Coronary artery (tissue), 2 donors: ENCODE measurements at regions not wholly inside any gene's neighbourhood (a gene's known extent, or its start where the extent isn't known, plus 50 kb on each side); places are given as distances from the start of the nearest gene placed in this dataset.

ENCODE experiments used
- DNase-seq: peaks from one replicate; pipeline ENCODE4 v3.0.0-alpha.2; 2017; ENCODE audit warnings: low spot score
- H3K27ac ChIP-seq, 2 donors: fragments of 200-600 bp; sonication (generic); one replicate each; pipeline ENCODE4 v1.5.1; 2016 to 2019
- H3K4me3 ChIP-seq: fragments of 200-600 bp; sonication (generic); 2 replicates; pipeline ENCODE4 v1.5.1; 2016; ENCODE audit warnings: mild to moderate bottlenecking, moderate library complexity
- TF ChIP-seq, protein P1 (sequence below): fragments of 200-600 bp; sonication (generic); IDR thresholded peaks from one replicate; pipeline ENCODE4 v1.5.1; 2019; ENCODE audit warnings: antibody characterized with exemption

DNA sequence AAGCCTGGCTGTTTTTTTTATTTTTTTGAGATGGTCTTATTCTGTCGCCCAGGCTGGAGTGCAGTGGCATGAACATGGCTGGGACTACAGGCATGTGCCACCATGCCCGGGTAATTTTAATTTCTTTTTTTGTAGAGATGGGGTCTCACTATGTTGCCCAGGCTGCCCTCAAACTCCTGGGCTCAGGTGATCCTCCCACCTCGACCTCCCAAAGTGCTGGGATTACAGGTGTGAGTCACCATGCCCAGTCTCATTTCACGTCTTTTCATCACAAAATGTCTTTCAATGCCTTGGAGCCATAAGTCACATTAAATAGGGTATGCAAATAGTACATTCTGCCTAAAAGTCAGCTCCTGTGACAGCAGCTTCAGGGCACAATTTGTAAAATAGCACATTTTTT lies 52.8 kb downstream of the SOX2 start:
- TF ChIP-seq, protein P1, sequence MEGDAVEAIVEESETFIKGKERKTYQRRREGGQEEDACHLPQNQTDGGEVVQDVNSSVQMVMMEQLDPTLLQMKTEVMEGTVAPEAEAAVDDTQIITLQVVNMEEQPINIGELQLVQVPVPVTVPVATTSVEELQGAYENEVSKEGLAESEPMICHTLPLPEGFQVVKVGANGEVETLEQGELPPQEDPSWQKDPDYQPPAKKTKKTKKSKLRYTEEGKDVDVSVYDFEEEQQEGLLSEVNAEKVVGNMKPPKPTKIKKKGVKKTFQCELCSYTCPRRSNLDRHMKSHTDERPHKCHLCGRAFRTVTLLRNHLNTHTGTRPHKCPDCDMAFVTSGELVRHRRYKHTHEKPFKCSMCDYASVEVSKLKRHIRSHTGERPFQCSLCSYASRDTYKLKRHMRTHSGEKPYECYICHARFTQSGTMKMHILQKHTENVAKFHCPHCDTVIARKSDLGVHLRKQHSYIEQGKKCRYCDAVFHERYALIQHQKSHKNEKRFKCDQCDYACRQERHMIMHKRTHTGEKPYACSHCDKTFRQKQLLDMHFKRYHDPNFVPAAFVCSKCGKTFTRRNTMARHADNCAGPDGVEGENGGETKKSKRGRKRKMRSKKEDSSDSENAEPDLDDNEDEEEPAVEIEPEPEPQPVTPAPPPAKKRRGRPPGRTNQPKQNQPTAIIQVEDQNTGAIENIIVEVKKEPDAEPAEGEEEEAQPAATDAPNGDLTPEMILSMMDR = no peak
- H3K4me3 ChIP-seq = no peak overlapping the region
- no peak for DNase-seq
- H3K27ac ChIP-seq = no peak overlapping the region

DNA sequence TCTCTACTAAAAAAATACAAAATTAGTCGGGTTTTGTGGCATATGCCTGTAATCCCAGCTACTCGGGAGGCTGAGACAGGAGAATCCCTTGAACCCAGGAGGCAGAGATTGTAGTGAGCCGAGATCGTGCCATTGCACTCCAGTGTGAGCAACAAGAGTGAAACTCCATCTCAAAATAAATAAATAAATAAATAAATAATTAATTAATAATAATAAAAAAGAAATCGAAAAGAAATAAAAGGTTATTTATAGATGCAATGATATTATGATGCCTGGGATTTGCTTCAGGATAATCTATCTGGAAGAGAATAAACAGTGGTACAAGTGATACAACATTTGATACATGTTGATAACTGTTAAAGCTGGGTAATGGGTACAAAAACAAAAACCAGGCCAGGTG lies 58.6 kb downstream of the SOX2 start:
- DNase-seq = no peak
- H3K27ac ChIP-seq = no peak overlapping the region
- TF ChIP-seq, protein P1 = no peak
- no peak overlapping the region for H3K4me3 ChIP-seq

- TF ChIP-seq, protein P1 = no peak
- H3K4me3 ChIP-seq = no peak overlapping the region
- H3K27ac ChIP-seq = no peak overlapping the region
- no peak for DNase-seq
These were observed 59.4 kb downstream of the SOX2 start for GRCh38 chr3:181771120-181771519.

- TF ChIP-seq, protein P1 = no peak
- DNase-seq = no peak
- H3K4me3 ChIP-seq = no peak overlapping the region
- no peak overlapping the region for H3K27ac ChIP-seq
These were observed 60.4 kb downstream of the SOX2 start for GRCh38 chr3:181772166-181772565.

DNA sequence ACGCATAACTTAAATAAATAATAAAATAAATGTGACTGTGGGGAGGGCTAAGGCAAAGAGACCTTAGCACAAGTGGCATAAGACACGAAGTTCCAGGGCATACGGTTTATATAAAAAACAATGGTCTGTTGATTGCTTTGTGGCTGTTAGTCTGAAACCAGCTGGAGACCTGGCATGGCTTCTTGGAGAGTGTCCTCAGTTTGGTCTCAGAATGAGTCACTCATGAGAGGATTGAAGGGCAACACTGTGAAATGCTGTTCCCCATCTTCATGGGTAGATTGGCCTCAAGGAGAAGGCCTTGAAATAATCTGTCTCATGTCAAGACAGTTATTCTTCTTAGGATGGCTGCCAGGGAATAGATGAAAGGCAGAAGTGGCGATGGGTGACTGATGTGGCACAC lies 62.2 kb downstream of the SOX2 start:
- no peak for DNase-seq
- Histone ChIP-seq H3K27ac (no peak overlapping the region), H3K4me3 (no peak overlapping the region)
- TF ChIP-seq, protein P1 = no peak

DNA sequence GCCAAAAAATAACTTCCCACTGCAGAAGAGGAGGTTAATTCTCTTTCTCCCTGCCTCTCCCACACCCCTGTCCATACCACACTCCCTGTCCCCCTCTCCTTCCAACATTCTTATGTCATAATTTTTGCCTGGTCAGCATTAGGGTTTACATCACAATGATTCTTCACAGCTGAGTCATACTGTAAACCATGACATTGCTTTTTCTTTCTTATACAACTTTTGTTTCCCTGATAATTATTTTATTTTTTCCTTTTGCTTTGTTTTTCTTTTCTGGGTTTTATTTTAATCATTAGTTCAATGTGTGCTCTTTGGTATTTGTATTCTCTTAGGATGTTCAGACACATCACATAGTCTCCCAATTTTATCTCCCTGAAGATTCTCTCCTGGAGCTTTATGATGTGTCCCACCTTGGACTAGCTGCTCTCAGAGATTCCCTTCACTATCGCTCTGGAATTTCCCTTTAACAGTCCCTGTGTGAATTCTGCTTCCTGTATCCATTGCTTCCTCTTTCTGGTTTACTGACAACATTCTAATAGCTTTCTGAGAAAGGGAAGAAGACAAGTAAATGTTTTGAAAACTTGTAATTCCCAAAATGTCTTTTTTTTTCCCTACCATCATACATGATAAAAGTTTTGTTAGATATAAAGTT lies 70.7 kb downstream of the SOX2 start:
- H3K4me3 ChIP-seq = no peak overlapping the region
- TF ChIP-seq, protein P1 = no peak
- H3K27ac ChIP-seq = no peak overlapping the region
- DNase-seq = no peak

DNA sequence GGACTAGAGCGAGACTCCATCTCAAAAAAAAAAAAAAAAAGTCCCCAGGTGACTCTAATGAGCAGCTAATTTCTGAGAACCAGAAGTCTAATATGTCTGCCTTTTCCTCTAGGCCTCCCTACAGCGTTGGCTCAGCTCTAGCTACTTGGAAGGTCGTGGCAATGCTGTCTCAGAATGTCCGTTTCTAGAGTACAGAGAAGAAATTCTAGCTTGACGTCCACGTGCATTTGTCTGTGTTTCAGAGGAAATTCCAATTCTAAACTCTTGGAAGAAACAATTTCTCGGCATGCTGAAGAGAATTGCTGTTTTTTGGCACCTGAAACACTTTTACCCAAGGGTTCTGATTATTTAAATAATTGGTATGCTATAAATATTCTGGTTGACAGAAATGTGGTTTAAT lies 78.8 kb downstream of the SOX2 start:
- no peak for DNase-seq
- TF ChIP-seq, protein P1 = no peak
- H3K27ac ChIP-seq = no peak overlapping the region
- no peak overlapping the region for H3K4me3 ChIP-seq
